ACC112 (cell line): ENCODE measurements at regions not wholly inside any gene's neighbourhood (a gene's known extent, or its start where the extent isn't known, plus 50 kb on each side); places are given as distances from the start of the nearest gene placed in this dataset.

Experiments used
- H2AFZ ChIP-seq: fragments of 200-600 bp; sonication (generic); one replicate; pipeline ENCODE4 v1.6.0; 2017; ENCODE audit warnings: antibody characterized with exemption, low read length; ENCODE audit not compliant: unreplicated experiment
- H3K27ac ChIP-seq: fragments of 200-600 bp; sonication (generic); 2 replicates; pipeline ENCODE4 v1.5.1; 2014; ENCODE audit warnings: low read depth, mild to moderate bottlenecking, antibody characterized with exemption, low read length, moderate library complexity
- H3K27me3 ChIP-seq: fragments of 200-600 bp; sonication (generic); 2 replicates; pipeline ENCODE4 v1.6.1; 2014; ENCODE audit warnings: mild to moderate bottlenecking, antibody characterized with exemption, low read length, moderate library complexity, mixed read lengths; ENCODE audit not compliant: insufficient read depth
- H3K36me3 ChIP-seq: fragments of 200-600 bp; sonication (generic); 2 replicates; pipeline ENCODE4 v1.6.1; 2016; ENCODE audit warnings: mild to moderate bottlenecking, antibody characterized with exemption, low read length, moderate library complexity, mixed read lengths; ENCODE audit not compliant: insufficient read depth
- H3K4me1 ChIP-seq: fragments of 200-600 bp; sonication (generic); one replicate; pipeline ENCODE4 v1.6.1; 2016; ENCODE audit warnings: low read length, mixed read lengths; ENCODE audit not compliant: insufficient read depth, unreplicated experiment, control insufficient read depth
- H3K4me3 ChIP-seq: fragments of 200-600 bp; sonication (generic); 2 replicates; pipeline ENCODE4 v1.5.1; 2014; ENCODE audit warnings: mild to moderate bottlenecking, low read depth, low read length
- H3K79me2 ChIP-seq: fragments of 200-600 bp; sonication (generic); one replicate; pipeline ENCODE4 v1.6.0; 2016; ENCODE audit warnings: low read length; ENCODE audit not compliant: control insufficient read depth, unreplicated experiment, insufficient read depth

DNA sequence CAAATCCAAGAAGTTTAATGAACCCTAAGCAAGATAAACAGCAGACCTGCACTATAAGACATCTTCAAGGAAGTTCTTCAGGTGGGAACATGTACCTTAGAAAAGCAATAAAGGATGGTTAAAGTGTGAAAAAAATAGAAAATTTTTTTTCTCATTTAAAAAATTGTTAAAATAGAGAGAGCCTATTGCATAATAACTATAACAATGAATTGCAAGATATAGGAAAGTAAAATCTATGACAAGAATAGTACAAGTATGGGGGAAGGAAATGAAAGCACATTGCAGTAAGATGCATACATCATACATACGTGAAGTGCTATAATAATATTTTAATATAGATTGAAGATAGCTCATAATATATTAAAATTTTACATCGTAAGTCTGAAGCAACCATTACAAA, 310.1 kb upstream of the KCNMB2 start:
- H3K4me1 ChIP-seq = no peaks in the 10 kb centered on the region
- no peaks in the 10 kb centered on the region for H3K27me3 ChIP-seq
- H3K79me2 ChIP-seq = no peaks in the 10 kb centered on the region
- H3K4me3 ChIP-seq = no peak overlapping the region
- no peak overlapping the region for H2AFZ ChIP-seq
- H3K36me3 ChIP-seq = no peaks in the 10 kb centered on the region
- no peak overlapping the region for H3K27ac ChIP-seq

DNA sequence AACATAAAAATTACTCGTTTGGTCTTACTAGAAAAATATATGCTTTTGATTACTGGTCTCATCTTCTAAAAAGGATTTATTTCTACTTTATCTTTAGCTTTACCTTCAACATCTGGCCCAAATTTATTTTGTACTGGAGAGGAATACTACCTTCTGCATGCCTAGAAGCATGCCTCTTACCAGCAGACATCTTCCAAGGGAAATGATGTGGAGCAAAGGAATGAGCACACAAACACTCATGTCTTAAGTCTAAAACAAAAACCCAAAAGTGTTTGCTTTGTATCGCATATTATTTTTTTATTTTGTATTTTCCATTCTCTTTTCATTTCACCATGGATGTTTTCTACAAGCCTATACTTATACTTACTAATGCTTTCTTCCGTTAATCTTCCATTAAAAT, 304.6 kb upstream of the KCNMB2 start:
- Histone ChIP-seq H3K79me2 (no peaks in the 10 kb centered on the region), H3K36me3 (no peaks in the 10 kb centered on the region), H2AFZ (no peak overlapping the region), H3K4me3 (no peak overlapping the region), H3K27me3 (no peaks in the 10 kb centered on the region), H3K27ac (no peak overlapping the region), H3K4me1 (peaks cover 5% of the 10 kb centered on the region)

DNA sequence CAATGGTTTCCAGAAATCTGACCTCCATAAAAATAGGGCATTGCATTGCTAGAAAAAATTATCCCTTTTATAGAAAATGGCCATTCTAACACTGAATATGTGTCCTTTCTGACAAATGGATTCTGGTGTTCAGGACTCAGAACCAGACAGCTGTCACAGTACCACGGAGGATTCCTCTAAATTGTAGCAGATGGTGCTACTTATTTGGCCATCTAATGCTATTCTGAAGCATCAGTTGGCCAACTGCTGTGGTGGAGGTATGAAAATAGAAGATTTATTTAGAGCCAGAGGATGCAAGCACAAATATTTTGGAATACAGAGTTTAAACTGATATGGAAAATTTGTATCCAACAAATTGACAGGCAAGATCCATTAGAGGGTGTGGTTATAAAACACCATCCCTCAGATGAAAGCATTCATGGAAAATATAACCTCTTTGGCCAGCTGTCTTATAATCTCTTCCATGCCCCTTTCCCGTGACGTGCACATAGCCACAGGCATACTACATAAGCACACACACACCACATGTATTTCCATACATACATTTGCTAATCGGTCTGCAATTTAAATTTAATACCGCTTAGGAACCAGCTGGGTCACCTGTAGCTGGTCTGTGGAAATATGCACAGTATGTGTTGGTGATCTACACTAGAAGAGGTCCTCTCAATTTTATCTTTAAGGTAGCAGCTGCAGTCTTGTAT, 302.7 kb upstream of the KCNMB2 start:
- H3K79me2 ChIP-seq = no peaks in the 10 kb centered on the region
- no peaks in the 10 kb centered on the region for H3K36me3 ChIP-seq
- H3K4me1 ChIP-seq = peaks cover 13% of the 10 kb centered on the region
- H3K27ac ChIP-seq = no peak overlapping the region
- H2AFZ ChIP-seq = no peak overlapping the region
- no peaks in the 10 kb centered on the region for H3K27me3 ChIP-seq
- H3K4me3 ChIP-seq = no peak overlapping the region

DNA sequence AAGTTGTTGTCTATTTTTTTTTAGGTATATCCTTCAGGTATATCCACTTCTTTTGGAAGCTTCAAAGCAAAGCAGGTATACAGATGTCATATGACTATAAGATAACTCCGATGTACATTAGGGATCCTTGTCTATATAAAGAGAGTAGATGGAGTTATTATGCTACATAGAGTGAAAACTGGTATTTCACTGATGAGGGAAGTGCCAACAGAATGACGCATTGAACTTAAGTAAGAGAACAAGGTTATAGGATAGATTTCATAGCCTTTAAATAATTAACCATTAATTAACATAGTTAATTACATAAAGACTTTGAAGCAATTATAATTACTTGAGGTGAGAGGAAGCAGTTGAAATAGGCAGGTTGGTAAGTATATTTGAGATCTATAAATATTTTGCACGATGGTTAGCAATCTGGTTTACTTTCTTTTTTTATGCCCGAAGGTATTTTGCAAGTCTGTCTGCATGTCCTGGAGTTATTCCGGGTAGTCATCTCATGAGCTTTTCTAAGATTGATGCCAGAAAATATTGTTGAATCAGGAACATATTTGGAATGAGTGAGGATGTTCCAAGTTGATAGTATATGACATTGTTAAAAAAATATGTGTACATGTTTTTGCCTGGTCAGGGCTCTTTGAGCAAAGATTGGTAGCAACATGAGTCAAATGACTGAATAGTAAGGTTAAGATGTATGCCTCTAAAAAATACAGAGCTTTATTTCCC, 299.5 kb upstream of the KCNMB2 start:
- H3K79me2 ChIP-seq = no peaks in the 10 kb centered on the region
- peak overlapping the region; percentile 26 for H2AFZ ChIP-seq
- no peaks in the 10 kb centered on the region for H3K27me3 ChIP-seq
- peak overlapping the region; percentile 68 for H3K4me3 ChIP-seq
- peaks cover 13% of the 10 kb centered on the region for H3K4me1 ChIP-seq
- peak overlapping the region; percentile 9; the same call in 1 of the 2 replicates for H3K27ac ChIP-seq
- H3K36me3 ChIP-seq = no peaks in the 10 kb centered on the region

DNA sequence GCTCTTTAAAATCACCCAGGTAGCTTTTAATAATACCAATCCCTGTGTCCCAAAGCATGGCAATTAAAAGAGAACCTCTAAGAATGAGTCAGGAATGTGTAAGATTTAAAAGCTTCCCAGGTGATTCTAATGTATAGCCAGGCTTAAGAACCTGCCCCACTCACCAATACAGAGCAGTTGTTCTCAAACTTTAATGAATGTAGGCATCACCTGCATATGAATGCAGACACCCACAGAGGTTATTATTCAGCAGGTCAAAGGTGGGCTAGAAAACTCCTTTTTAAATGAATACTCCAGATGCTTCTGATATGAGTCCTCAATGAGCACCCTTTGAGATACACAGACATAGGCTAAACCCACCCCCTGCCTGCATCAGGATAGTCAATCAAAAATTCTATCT, 298.1 kb upstream of the KCNMB2 start:
- Histone ChIP-seq H2AFZ (no peak overlapping the region), H3K4me1 (peaks cover 13% of the 10 kb centered on the region), H3K27me3 (no peaks in the 10 kb centered on the region), H3K79me2 (no peaks in the 10 kb centered on the region), H3K36me3 (no peaks in the 10 kb centered on the region), H3K27ac (no peak overlapping the region), H3K4me3 (no peak overlapping the region)

DNA sequence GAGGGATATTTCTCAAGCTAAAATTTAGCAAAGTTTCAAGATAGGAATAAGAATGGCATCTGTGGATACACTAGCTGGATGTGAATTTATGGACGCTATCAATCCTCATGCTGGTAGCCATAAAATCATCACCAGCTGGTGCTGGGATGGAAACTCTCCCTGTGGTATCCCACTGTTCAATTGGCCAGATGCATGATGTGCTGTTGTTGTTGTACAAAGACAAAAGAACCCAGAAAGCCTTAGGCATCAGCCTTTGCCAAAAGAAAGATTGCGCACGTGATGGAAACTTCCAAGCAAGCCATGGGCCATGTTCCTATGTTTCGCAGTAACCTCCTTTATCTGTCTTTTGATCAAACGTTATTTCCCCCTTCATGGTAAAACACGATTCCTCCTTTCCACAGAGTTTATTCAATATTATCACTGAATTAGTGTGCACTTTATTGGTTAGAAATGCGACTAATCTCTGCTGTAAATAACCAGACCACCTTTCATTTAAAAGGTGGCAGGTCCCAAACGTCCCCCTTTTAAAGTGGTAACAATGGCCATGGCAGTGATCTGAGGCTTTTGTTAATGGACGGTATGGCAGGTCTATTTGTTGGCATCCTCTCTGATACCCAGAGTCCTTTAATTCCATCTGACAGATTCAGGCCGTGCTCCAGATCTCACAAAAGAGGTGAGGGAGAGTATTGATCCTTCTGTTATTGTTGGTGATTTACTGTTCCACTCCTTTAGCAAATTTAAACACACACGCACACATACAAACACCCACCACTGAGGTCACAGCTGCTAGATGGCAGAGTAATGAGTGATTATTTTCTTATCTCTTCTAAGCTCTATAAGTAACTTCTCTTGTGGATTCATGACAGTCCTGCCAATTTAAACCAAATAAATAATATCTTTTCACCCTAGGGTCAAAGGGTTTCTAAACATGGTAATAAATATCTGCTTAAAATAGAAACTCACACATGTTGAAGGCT, 291.2 kb upstream of the KCNMB2 start:
- H3K36me3 ChIP-seq = no peaks in the 10 kb centered on the region
- H3K4me1 ChIP-seq = no peaks in the 10 kb centered on the region
- H3K27me3 ChIP-seq = no peaks in the 10 kb centered on the region
- H3K4me3 ChIP-seq = no peak overlapping the region
- no peak overlapping the region for H3K27ac ChIP-seq
- H3K79me2 ChIP-seq = no peaks in the 10 kb centered on the region
- no peak overlapping the region for H2AFZ ChIP-seq

DNA sequence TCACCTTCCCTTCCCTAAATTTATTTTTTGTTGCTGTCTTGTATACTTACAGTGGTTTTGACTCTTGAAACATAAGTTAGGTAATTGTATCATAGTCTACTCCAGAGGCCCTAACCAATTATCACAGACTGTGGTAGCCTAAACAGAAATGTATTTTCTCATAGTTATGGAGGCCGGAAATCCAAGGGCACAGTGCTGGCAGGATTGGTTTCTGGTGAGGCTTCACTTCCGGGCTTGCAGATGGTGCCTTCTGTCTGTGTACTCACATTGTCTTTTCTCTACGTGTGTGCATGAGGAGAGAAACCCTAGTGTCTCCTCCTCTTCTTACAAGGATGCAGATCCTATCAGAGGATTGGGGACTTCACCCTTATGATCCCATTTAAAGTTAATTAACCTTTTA, 290.2 kb upstream of the KCNMB2 start:
- Histone ChIP-seq H3K4me3 (no peak overlapping the region), H3K4me1 (no peaks in the 10 kb centered on the region), H3K36me3 (no peaks in the 10 kb centered on the region), H3K27me3 (no peaks in the 10 kb centered on the region), H2AFZ (no peak overlapping the region), H3K27ac (no peak overlapping the region), H3K79me2 (no peaks in the 10 kb centered on the region)

DNA sequence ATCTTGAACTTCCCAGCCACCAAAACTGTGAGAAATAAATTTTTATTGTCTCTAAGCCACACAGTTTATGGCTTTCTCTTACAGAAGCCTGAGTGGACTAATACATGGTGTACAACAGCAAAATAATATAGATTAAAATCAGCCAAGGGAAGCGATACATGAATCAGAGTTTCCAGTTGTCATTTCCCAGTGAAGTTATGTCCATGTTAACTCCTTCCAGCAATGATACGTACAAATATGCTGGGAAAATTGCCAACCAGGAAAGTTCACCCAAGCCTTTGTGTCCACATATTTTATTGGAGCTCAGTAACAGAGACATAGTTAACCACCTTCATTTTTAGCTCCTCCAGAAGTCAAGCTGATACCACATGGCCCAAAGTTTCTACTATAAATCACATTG, 280.9 kb upstream of the KCNMB2 start:
- H3K4me1 ChIP-seq = no peaks in the 10 kb centered on the region
- H3K4me3 ChIP-seq = no peak overlapping the region
- H3K27ac ChIP-seq = no peak overlapping the region
- no peaks in the 10 kb centered on the region for H3K27me3 ChIP-seq
- H3K79me2 ChIP-seq = no peaks in the 10 kb centered on the region
- H3K36me3 ChIP-seq = no peaks in the 10 kb centered on the region
- H2AFZ ChIP-seq = no peak overlapping the region

DNA sequence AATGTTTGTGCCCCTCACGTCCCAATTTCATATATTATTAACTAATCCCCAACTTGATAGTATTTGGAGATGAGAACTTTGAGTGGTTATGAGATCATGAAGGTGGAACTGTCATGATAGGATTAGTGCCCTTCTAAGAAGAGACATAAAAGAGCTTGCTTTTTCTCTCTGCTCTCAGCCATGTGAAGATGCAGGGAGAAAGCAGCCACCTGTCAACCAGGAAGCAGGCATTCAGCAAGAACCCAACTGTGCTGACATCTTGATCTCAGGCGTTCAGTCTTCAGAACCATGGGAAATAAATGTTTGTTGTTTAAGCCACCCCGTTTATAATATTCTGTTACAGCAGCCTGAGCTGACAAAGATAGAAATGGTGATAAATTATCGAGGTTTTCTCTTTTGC, 278.7 kb upstream of the KCNMB2 start:
- Histone ChIP-seq H3K27ac (no peak overlapping the region), H3K27me3 (no peaks in the 10 kb centered on the region), H3K79me2 (no peaks in the 10 kb centered on the region), H2AFZ (no peak overlapping the region), H3K4me3 (no peak overlapping the region), H3K4me1 (peaks cover 6% of the 10 kb centered on the region), H3K36me3 (no peaks in the 10 kb centered on the region)

DNA sequence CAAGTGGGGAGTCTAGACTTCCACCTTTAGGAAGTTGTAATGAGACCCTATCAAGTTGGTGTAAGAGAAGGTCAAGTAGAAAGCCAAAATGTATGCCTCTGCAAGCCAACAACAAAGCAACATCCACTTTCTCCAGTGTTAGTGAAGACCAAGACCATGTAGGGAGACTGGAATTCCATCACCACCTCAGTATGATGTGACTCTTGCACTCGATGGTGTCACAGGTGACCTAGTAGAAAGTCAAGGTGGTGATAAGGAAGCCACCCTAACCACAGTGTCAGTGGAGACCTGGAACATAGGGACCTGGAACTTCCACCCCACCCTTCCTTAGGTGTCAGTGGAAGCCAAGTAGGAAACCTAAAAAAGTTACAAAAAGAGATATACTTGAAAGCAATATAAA, 278.1 kb upstream of the KCNMB2 start:
- Histone ChIP-seq H3K79me2 (no peaks in the 10 kb centered on the region), H2AFZ (no peak overlapping the region), H3K4me3 (no peak overlapping the region), H3K4me1 (peaks cover 6% of the 10 kb centered on the region), H3K36me3 (no peaks in the 10 kb centered on the region), H3K27me3 (no peaks in the 10 kb centered on the region), H3K27ac (no peak overlapping the region)
